SW 1271 (cell line): ENCODE measurements at regions not wholly inside any gene's neighbourhood (a gene's known extent, or its start where the extent isn't known, plus 50 kb on each side); places are given as distances from the start of the nearest gene placed in this dataset.

Source experiments
- DNase-seq, 2 experiments: peaks; one replicate each; lab custom pipeline; 2025; lab: John Stamatoyannopoulos, UW

DNA sequence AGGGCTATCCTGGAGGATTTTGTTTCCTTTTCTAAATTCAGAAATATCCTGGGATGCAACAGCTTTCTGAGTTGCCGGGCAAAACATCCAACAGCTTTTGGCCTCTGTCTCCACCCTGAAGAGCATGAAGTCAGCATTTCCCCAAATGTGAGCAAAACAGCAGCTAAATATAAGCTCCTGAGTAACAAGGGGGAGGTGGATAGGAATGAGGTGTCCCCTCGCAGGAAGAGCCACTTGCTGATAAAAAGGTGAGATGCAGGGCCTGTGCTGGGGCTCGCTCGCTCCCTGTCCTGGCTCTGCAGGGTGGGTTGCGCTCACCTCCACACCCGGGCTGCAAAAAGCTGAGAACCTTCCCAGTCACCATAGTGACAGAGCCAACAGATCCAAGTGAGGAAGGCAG is 264.3 kb downstream of the ZEB1 start:
- DNase-seq: no peak

DNA sequence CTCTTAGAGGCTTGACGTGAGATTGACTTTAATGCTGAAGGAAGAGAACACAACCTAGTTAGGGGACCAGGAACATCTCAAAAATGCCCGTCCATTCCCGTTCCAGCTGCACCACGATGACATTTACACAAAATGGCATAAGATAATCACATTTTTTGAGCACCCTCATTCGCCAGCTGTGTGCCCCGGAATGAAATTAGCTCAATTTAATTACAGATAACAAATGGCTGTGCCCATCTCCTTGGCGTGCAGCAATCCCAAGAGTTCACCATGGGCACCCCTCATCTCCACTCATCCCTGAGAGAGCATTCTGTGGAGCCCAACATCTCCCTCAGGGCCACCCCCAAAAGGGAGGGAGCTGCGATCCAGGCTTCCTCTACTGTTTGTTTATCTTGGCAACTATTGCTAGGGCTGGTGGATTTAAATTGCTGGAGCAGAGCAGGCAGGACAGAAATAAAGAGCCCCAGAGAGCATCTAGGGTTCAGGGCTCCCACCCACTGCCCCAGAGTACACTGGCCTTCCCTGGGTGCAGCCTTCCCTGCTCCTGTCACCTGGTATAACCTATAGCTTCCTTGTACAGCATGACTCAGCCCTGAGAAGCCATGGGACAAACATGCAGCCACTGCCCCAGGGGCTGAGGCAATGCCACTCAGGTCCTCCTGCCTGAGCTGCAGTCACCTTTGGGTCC is 263.5 kb downstream of the ZEB1 start:
- no peak for DNase-seq

DNA sequence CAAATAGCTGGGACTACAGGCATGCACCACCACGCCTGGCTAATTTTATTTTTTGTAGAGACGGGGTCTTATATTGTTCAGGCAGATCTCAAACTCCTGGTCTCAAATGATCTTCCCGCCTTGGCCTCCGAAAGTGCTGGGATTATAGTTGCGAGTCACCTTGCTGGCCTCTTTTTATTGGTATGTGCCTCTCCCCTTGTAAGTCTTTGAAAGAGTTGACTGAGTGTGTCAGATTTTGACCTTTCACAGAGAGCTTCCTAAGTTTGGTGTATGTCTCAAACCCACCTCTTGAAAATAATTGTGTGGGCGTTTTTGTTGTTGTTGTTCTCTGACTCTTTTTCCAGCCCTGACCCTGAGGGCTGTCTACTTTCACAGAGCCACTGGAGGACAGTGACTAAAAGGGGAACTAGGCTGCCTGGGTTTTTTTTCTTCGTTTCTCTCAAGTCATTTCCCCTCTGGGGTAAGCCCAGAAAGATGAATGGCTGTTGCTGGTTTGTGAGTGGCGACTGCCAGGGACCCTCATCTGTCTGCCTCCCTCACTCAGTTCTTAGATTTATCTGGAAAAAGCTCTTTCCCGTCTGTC is 262.8 kb downstream of the ZEB1 start:
- DNase-seq: no peak

DNA sequence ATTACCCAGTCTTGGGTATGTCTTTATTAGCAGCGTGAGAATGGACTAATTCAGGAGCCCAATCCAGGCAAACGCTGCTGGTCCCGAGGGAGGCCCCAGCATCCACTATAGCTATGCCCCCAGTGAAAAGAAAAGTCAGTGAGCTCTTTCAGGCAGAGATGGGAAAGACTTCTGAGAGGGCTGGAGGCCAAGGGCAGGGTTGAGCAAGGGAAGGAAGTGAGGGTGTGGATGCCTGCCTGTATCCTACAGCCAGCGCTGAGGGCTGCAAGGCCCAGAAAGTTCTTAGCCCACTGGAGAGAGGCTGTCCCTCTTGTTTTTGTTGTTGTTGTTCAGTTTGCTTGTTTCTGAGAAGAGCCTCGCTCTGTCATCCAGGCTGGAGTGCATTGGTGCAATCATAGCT is 261.6 kb downstream of the ZEB1 start:
- no peak for DNase-seq
